BE2C (cell line): ENCODE measurements at regions not wholly inside any gene's neighbourhood (a gene's known extent, or its start where the extent isn't known, plus 50 kb on each side); places are given as distances from the start of the nearest gene placed in this dataset.

Experiments used
- DNase-seq: peaks from one replicate; pipeline ENCODE4 v3.0.0-alpha.2; 2020
- H3K27me3 ChIP-seq: fragments of 250-450 bp; sonication (Bioruptor Pico); 2 replicates; pipeline ENCODE4 v1.5.1; 2020; ENCODE audit warnings: mild to moderate bottlenecking
- H3K36me3 ChIP-seq: fragments of 250-450 bp; sonication (Bioruptor Pico); 2 replicates; pipeline ENCODE4 v1.5.1; 2020; ENCODE audit warnings: mild to moderate bottlenecking
- H3K4me1 ChIP-seq: fragments of 250-450 bp; sonication (Bioruptor Pico); 2 replicates; pipeline ENCODE4 v1.5.1; 2020
- H3K4me3 ChIP-seq: 2 replicates; pipeline ENCODE4 v1.5.1; 2011; ENCODE audit warnings: low read depth, low read length
- H3K9me3 ChIP-seq: fragments of 250-450 bp; sonication (Bioruptor Pico); 2 replicates; pipeline ENCODE4 v1.5.1; 2020
- CTCF ChIP-seq: IDR thresholded peaks from 2 replicates; pipeline ENCODE4 v1.5.1; 2012; ENCODE audit warnings: mild to moderate bottlenecking, low read depth, low read length

- no peak for DNase-seq
- no peak for TF ChIP-seq CTCF
- no peaks in the 10 kb centered on the region for H3K9me3 ChIP-seq
- H3K4me1 ChIP-seq = no peaks in the 10 kb centered on the region
- no peak overlapping the region for H3K4me3 ChIP-seq
- H3K36me3 ChIP-seq = no peaks in the 10 kb centered on the region
- no peaks in the 10 kb centered on the region for H3K27me3 ChIP-seq
Observed at GRCh38 chr5:92807085-92807484, 773.9 kb downstream of the NR2F1-AS1 start.

GRCh38 chr5:92805446-92805845, 775.6 kb downstream of the NR2F1-AS1 start:
- Histone ChIP-seq H3K27me3 (no peaks in the 10 kb centered on the region), H3K9me3 (no peaks in the 10 kb centered on the region), H3K4me3 (no peak overlapping the region), H3K36me3 (no peaks in the 10 kb centered on the region), H3K4me1 (no peaks in the 10 kb centered on the region)
- DNase-seq = no peak
- TF ChIP-seq CTCF = no peak

GRCh38 chr5:92801911-92802310, 779.1 kb downstream of the NR2F1-AS1 start:
- no peak for TF ChIP-seq CTCF
- Histone ChIP-seq H3K4me1 (no peaks in the 10 kb centered on the region), H3K4me3 (no peak overlapping the region), H3K9me3 (no peaks in the 10 kb centered on the region), H3K36me3 (no peaks in the 10 kb centered on the region), H3K27me3 (no peaks in the 10 kb centered on the region)
- DNase-seq = no peak

- H3K4me3 ChIP-seq = no peak overlapping the region
- H3K9me3 ChIP-seq = no peaks in the 10 kb centered on the region
- H3K27me3 ChIP-seq = no peaks in the 10 kb centered on the region
- DNase-seq = no peak
- no peaks in the 10 kb centered on the region for H3K36me3 ChIP-seq
- H3K4me1 ChIP-seq = no peaks in the 10 kb centered on the region
- TF ChIP-seq CTCF = no peak
Observed at GRCh38 chr5:92800365-92800764, 780.7 kb downstream of the NR2F1-AS1 start.

- TF ChIP-seq CTCF = no peak
- no peaks in the 10 kb centered on the region for H3K9me3 ChIP-seq
- H3K4me1 ChIP-seq = no peaks in the 10 kb centered on the region
- DNase-seq = no peak
- H3K4me3 ChIP-seq = no peak overlapping the region
- no peaks in the 10 kb centered on the region for H3K36me3 ChIP-seq
- H3K27me3 ChIP-seq = no peaks in the 10 kb centered on the region
Observed at GRCh38 chr5:92795633-92796032, 785.4 kb downstream of the NR2F1-AS1 start.

GRCh38 chr5:92780057-92780456, 801.0 kb downstream of the NR2F1-AS1 start:
- Histone ChIP-seq H3K4me1 (peaks cover 3% of the 10 kb centered on the region), H3K4me3 (no peak overlapping the region), H3K27me3 (no peaks in the 10 kb centered on the region), H3K9me3 (no peaks in the 10 kb centered on the region), H3K36me3 (no peaks in the 10 kb centered on the region)
- TF ChIP-seq CTCF = no peak
- DNase-seq = no peak
